ENCODE measurements at regions not wholly inside any gene's neighbourhood (a gene's known extent, or its start where the extent isn't known, plus 50 kb on each side); places are given as distances from the start of the nearest gene placed in this dataset.

GRCh38 chr11:25535467-25536272 lies 796.3 kb upstream of the ANO3 start:
- TF ChIP-seq, protein P1, sequence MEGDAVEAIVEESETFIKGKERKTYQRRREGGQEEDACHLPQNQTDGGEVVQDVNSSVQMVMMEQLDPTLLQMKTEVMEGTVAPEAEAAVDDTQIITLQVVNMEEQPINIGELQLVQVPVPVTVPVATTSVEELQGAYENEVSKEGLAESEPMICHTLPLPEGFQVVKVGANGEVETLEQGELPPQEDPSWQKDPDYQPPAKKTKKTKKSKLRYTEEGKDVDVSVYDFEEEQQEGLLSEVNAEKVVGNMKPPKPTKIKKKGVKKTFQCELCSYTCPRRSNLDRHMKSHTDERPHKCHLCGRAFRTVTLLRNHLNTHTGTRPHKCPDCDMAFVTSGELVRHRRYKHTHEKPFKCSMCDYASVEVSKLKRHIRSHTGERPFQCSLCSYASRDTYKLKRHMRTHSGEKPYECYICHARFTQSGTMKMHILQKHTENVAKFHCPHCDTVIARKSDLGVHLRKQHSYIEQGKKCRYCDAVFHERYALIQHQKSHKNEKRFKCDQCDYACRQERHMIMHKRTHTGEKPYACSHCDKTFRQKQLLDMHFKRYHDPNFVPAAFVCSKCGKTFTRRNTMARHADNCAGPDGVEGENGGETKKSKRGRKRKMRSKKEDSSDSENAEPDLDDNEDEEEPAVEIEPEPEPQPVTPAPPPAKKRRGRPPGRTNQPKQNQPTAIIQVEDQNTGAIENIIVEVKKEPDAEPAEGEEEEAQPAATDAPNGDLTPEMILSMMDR (IDR thresholded peaks at IDR 0.05), result no peak
- TF ChIP-seq HEYL (CRISPR knock-in tag; IDR thresholded peaks at IDR 0.05), result no peak
- no peak for TF ChIP-seq RCOR1 (IDR thresholded peaks at IDR 0.05; ENCODE audit: low read depth, low read length)
- no peak for TF ChIP-seq CEBPB (IDR thresholded peaks at IDR 0.05)
- no peak for TF ChIP-seq CBX8 (IDR thresholded peaks at IDR 0.05)
- TF ChIP-seq ELK1 (IDR thresholded peaks at IDR 0.05; ENCODE audit: low read depth, low read length), result no peak
- no peak for TF ChIP-seq HDAC2 (IDR thresholded peaks at IDR 0.05)
- TF ChIP-seq, protein P2, sequence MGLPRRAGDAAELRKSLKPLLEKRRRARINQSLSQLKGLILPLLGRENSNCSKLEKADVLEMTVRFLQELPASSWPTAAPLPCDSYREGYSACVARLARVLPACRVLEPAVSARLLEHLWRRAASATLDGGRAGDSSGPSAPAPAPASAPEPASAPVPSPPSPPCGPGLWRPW (IDR thresholded peaks at IDR 0.05), result no peak
- no peak for TF ChIP-seq E2F6 (IDR thresholded peaks at IDR 0.05; ENCODE audit: borderline replicate concordance, low read depth)
- TF ChIP-seq SMC3 (IDR thresholded peaks at IDR 0.05), result no peak
- no peak for TF ChIP-seq KDM1A (IDR thresholded peaks at IDR 0.05; ENCODE audit: low read depth)

All from A549 (cell line).